ENCODE measurements at regions not wholly inside any gene's neighbourhood (a gene's known extent, or its start where the extent isn't known, plus 50 kb on each side); places are given as distances from the start of the nearest gene placed in this dataset.

DNA sequence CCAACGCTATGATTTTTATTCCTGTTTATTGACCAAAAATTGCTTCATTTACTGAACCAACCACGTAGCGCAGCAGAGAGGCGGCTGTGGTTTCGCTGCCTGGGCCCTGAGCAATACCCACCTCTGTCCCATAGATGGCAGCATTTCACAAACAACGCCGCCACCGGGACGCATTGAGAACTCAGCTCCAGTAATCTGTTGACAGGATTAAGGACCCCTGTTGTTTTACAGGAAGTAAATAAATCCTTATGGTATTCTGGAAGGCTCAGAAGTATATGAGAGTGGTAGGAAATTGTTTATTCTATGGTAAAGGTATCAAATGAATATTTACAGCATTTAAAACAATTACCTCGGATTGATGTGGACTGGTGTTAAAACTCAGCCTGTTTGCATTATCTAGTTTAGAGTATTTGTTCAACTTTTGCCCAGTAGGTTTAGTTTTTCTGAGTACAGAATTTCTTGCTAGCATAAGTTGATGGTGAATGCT, 547.9 kb upstream of the SLC35B3 start:
- Histone ChIP-seq H2AFZ (ENCODE audit: insufficient read depth, low read depth, low read length, poor library complexity, severe bottlenecking) (peak overlapping the region; percentile 32), H3K9me3 (replicated peaks in 1 of 2; ENCODE audit: control insufficient read depth in 1 of 2, insufficient read depth in 1 of 2, low read length in 2 of 2) (no peaks in the 10 kb centered on the region), H3K27me3 (ENCODE audit: control insufficient read depth in 2 of 2, insufficient read depth in 2 of 2, low read length in 2 of 2) (no peaks in the 10 kb centered on the region), H3K9ac (ENCODE audit: insufficient read depth, low read length, poor library complexity, severe bottlenecking) (no peak overlapping the region), H4K20me1 (ENCODE audit: insufficient read depth, low read length) (no peaks in the 10 kb centered on the region), H3K4me1 (ENCODE audit: control insufficient read depth in 1 of 2, insufficient read depth in 2 of 2, low read length in 2 of 2) (peaks cover 0 to 4% of the 10 kb centered on the region in 2 donors), H3K36me3 (replicated peaks in 1 of 2; ENCODE audit: control insufficient read depth in 1 of 2, insufficient read depth in 2 of 2, low read length in 2 of 2) (no peaks in the 10 kb centered on the region), H3K4me2 (replicated peaks; ENCODE audit: extremely low read depth, low read length, poor library complexity, severe bottlenecking) (peak overlapping the region; percentile 38), H3K79me2 (ENCODE audit: insufficient read depth, low read length) (no peaks in the 10 kb centered on the region), H3K4me3 (replicated peaks in 1 of 3; ENCODE audit: low read depth in 2 of 3, low read length in 3 of 3) (peak overlapping the region in 1 of 3 experiments; percentile 28), H3K27ac (ENCODE audit: low read depth in 1 of 2, low read length in 2 of 2) (no peak overlapping the region)
- Mint-ChIP-seq H3K4me3 (no peak overlapping the region), H3K36me3 (no peaks in the 10 kb centered on the region), H3K4me1 (peaks cover 2% of the 10 kb centered on the region), H3K27ac (no peak overlapping the region), H3K27me3 (ENCODE audit: low read depth in 3 of 3) (peaks cover 3 to 10% (median 7%) of the 10 kb centered on the region in 3 donors), H3K9me3 (peaks cover 0 to 4% (median 2%) of the 10 kb centered on the region in 7 donors)
- intact Hi-C loops (cut with micrococcal nuclease) = loop anchor here (5.0 to 10.0 kb wide), 2 partner anchors 1449 to 1452 kb away; no protein-coding TSS in a partner anchor
- TF ChIP-seq, protein P1, sequence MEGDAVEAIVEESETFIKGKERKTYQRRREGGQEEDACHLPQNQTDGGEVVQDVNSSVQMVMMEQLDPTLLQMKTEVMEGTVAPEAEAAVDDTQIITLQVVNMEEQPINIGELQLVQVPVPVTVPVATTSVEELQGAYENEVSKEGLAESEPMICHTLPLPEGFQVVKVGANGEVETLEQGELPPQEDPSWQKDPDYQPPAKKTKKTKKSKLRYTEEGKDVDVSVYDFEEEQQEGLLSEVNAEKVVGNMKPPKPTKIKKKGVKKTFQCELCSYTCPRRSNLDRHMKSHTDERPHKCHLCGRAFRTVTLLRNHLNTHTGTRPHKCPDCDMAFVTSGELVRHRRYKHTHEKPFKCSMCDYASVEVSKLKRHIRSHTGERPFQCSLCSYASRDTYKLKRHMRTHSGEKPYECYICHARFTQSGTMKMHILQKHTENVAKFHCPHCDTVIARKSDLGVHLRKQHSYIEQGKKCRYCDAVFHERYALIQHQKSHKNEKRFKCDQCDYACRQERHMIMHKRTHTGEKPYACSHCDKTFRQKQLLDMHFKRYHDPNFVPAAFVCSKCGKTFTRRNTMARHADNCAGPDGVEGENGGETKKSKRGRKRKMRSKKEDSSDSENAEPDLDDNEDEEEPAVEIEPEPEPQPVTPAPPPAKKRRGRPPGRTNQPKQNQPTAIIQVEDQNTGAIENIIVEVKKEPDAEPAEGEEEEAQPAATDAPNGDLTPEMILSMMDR (IDR thresholded peaks at IDR 0.05) = peak; percentile 97
- WGBS (ENCODE audit: insufficient coverage) = 0% methylated on average over 5 of the region's 10 CpGs
- DNase-seq = peak; percentile 12 to 43 (median 32)

GRCh38 chr6:8982668-8983067, 547.3 kb upstream of the SLC35B3 start:
- H3K36me3 Mint-ChIP-seq = no peaks in the 10 kb centered on the region
- H3K4me1 Mint-ChIP-seq = peaks cover 2% of the 10 kb centered on the region
- TF ChIP-seq, protein P1 (IDR thresholded peaks at IDR 0.05) = no peak
- intact Hi-C loops (cut with micrococcal nuclease) = loop anchor here (5.0 to 10.0 kb wide), 2 partner anchors 1450 to 1452 kb away; no protein-coding TSS in a partner anchor
- peaks cover 0 to 8% (median 5%) of the 10 kb centered on the region in 7 donors for H3K9me3 Mint-ChIP-seq
- H3K27ac Mint-ChIP-seq = no peak overlapping the region
- H3K4me3 ChIP-seq (replicated peaks in 1 of 3; ENCODE audit: low read depth in 2 of 3, low read length in 3 of 3) = peak overlapping the region in 1 of 3 experiments; percentile 28
- DNase-seq = no peak
- no peak overlapping the region for H3K27ac ChIP-seq (ENCODE audit: low read depth in 1 of 2, low read length in 2 of 2)
- H3K36me3 ChIP-seq (replicated peaks in 1 of 2; ENCODE audit: control insufficient read depth in 1 of 2, insufficient read depth in 2 of 2, low read length in 2 of 2) = no peaks in the 10 kb centered on the region
- no peak overlapping the region for H3K4me3 Mint-ChIP-seq
- peaks cover 0 to 4% of the 10 kb centered on the region in 2 donors for H3K4me1 ChIP-seq (ENCODE audit: control insufficient read depth in 1 of 2, insufficient read depth in 2 of 2, low read length in 2 of 2)
- H3K9ac ChIP-seq (ENCODE audit: insufficient read depth, low read length, poor library complexity, severe bottlenecking) = no peak overlapping the region
- H3K4me2 ChIP-seq (replicated peaks; ENCODE audit: extremely low read depth, low read length, poor library complexity, severe bottlenecking) = peak overlapping the region; percentile 38
- H3K27me3 ChIP-seq (ENCODE audit: control insufficient read depth in 2 of 2, insufficient read depth in 2 of 2, low read length in 2 of 2) = no peaks in the 10 kb centered on the region
- H3K79me2 ChIP-seq (ENCODE audit: insufficient read depth, low read length) = no peaks in the 10 kb centered on the region
- no peaks in the 10 kb centered on the region for H4K20me1 ChIP-seq (ENCODE audit: insufficient read depth, low read length)
- H3K9me3 ChIP-seq (replicated peaks in 1 of 2; ENCODE audit: control insufficient read depth in 1 of 2, insufficient read depth in 1 of 2, low read length in 2 of 2) = no peaks in the 10 kb centered on the region
- H3K27me3 Mint-ChIP-seq (ENCODE audit: low read depth in 3 of 3) = peaks cover 3 to 10% (median 7%) of the 10 kb centered on the region in 3 donors
- 88% methylated on average over 5 of the region's 9 CpGs for WGBS (ENCODE audit: insufficient coverage)
- peak overlapping the region; percentile 32 for H2AFZ ChIP-seq (ENCODE audit: insufficient read depth, low read depth, low read length, poor library complexity, severe bottlenecking)
